SU-DHL-6 (cell line): ENCODE measurements at regions not wholly inside any gene's neighbourhood (a gene's known extent, or its start where the extent isn't known, plus 50 kb on each side); places are given as distances from the start of the nearest gene placed in this dataset.

Experiments
- EZH2phosphoT487 ChIP-seq: fragments of 200-600 bp; sonication (generic), shearing (Covaris generic); conservative IDR thresholded peaks from 2 replicates; pipeline ENCODE4 v1.6.1; 2018; ENCODE audit warnings: mild to moderate bottlenecking, antibody characterized with exemption, low read length, moderate library complexity, mixed read lengths
- TF ChIP-seq, protein P1 (sequence below): fragments of 200-600 bp; sonication (generic); IDR thresholded peaks from one replicate; pipeline ENCODE4 v1.5.1; 2017; ENCODE audit warnings: antibody characterized with exemption, mild to moderate bottlenecking, low read length, moderate library complexity; ENCODE audit not compliant: insufficient read depth, poor library complexity, severe bottlenecking

DNA sequence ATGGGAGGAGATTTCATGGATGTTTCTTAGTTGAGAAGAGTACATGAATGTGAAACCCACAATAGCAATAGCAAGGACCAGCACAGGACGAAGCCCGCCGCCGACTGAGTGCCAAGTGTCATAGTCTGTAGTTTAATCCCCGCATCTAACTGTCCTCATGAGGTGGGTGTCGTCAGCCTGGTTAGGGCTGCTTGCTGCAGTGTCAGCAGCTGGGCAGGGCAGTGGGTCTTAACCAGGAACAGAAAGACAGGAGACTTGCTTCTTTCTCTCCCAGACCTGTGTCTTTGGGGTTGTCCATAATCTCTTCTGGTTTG lies 146.6 kb downstream of the VAPA start:
- TF ChIP-seq, protein P1, sequence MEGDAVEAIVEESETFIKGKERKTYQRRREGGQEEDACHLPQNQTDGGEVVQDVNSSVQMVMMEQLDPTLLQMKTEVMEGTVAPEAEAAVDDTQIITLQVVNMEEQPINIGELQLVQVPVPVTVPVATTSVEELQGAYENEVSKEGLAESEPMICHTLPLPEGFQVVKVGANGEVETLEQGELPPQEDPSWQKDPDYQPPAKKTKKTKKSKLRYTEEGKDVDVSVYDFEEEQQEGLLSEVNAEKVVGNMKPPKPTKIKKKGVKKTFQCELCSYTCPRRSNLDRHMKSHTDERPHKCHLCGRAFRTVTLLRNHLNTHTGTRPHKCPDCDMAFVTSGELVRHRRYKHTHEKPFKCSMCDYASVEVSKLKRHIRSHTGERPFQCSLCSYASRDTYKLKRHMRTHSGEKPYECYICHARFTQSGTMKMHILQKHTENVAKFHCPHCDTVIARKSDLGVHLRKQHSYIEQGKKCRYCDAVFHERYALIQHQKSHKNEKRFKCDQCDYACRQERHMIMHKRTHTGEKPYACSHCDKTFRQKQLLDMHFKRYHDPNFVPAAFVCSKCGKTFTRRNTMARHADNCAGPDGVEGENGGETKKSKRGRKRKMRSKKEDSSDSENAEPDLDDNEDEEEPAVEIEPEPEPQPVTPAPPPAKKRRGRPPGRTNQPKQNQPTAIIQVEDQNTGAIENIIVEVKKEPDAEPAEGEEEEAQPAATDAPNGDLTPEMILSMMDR: no peak
- TF ChIP-seq EZH2phosphoT487: no peak
